Gastrocnemius medialis (tissue), 4 donors: ENCODE measurements at regions not wholly inside any gene's neighbourhood (a gene's known extent, or its start where the extent isn't known, plus 50 kb on each side); places are given as distances from the start of the nearest gene placed in this dataset.

Experiments used
- CTCF ChIP-seq, 5 experiments: fragments of 450-650 bp in 3 of 5; fragments of 200-600 bp in 2 of 5; sonication (generic) in 2 of 5; IDR thresholded peaks in 4 of 5; conservative IDR thresholded peaks in 1 of 5; 1 replicate in 4 of 5; 2 replicates in 1 of 5; pipeline ENCODE4 v1.5.1; 2016 to 2019; ENCODE audit warnings: antibody characterized with exemption in 5 of 5, mild to moderate bottlenecking in 3 of 5, moderate library complexity in 3 of 5
- POLR2A ChIP-seq, 2 donors: fragments of 450-650 bp; IDR thresholded peaks; one replicate each; pipeline ENCODE4 v1.6.1; 2017; ENCODE audit warnings: antibody characterized with exemption in 2 of 2, mild to moderate bottlenecking in 2 of 2, moderate library complexity in 2 of 2

GRCh38 chr3:181458857-181459256 lies 252.9 kb upstream of the SOX2 start:
- TF ChIP-seq CTCF (IDR thresholded peaks at IDR 0.05 in 4 of 5, conservative IDR thresholded peaks at IDR 0.05 in 1 of 5) (no peak), POLR2A (IDR thresholded peaks at IDR 0.05) (no peak)
